Right kidney (tissue), 1 donor: ENCODE measurements at regions not wholly inside any gene's neighbourhood (a gene's known extent, or its start where the extent isn't known, plus 50 kb on each side); places are given as distances from the start of the nearest gene placed in this dataset.
"Not testable (repeated sequence)": the region's sequence is repeated elsewhere in the genome, so short reads cannot be mapped to it uniquely, and the experiment has no call there.

ENCODE experiments used
- DNase-seq: peaks from one replicate; pipeline ENCODE4 v3.0.0-alpha.2; 2016

- peak; percentile 81 for DNase-seq
These were observed 163.9 kb upstream of the PPP1R3A start for GRCh38 chr7:114082642-114083165.

DNA sequence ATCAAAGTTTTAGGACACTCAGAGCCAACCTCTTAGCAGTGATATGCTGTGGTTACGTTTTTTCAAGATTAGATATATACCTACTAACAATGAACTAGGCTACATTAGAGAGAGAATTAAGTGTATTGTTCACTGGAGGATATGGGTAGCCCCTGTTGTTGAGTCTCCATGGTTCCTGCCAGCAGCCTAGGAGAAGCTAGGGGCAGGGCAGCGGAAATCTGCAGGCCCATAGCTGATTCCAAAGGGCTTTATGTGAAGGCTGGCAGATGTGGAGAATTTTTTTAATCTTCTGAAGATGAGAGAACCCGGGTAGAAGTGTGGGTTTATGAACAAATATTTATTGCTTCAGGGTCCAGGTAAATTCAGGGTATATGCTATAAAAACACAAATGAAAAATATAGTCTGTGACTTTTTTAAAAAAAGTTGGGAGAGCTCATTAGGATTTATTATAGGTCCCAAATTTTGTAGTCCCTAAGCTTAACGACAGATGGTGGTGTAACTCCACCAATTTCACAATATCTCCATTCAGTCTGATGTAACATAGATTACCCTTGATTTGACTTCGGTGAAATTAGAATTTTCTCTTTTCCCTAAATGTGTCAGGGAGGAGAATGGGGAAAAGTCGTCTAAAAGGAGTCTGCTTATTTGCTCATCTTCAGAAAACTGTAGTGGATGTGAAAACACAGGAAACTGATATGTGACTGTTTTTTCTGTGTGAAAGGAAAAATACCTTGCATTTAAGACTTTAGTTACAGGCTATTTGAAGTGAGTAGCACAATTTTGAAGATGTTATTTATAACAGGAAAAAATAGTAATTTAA is 163.0 kb upstream of the PPP1R3A start:
- peak; percentile 40 for DNase-seq

DNA sequence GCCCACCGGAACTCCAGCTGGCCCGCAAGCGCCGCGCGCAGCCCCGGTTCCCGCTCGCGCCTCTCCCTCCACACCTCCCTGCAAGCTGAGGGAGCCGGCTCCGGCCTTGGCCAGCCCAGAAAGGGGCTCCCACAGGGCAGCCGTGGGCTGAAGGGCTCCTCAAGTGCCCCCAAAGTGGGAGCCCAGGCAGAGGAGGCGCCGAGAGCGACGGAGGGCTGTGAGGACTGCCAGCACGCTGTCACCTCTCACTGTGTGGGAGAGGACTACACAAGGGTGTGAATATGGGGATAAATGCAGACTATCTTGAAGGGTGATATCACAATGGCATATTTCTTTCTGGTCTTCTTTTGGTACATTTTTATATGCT is 158.3 kb upstream of the PPP1R3A start:
- not testable (repeated sequence) for DNase-seq

DNA sequence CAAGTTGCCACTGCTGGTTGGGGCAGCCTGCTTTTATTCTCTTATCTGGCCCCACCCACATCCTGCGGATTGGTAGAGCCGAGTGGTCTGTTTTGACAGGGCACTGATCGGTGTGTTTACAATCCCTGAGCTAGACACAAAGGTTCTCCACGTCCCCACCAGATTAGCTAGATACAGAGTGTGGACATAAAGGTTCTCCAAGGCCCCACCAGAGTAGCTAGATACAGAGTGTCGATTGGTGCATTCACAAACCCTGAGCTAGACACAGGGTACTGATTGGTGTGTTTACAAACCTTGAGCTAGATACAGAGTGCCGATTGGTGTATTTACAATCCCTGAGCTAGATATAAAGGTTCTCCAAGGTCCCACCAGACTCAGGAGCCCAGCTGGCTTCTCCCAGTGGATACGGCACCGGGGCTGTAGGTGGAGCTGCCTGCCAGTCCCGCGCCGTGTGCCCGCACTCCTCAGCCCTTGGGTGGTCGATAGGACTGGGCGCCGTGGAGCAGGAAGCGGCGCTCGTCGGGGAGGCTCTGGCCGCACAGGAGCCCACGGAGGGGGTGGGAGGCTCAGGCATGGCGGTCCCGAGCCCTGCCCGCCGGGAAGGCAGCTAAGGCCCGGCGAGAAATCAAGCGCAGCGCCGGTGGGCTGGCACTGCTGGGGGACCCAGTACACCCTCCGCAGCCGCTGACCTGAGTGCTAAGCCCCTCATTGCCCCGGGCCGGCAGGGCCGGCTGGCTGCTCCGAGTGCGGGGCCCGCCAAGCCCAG is 157.8 kb upstream of the PPP1R3A start:
- not testable (repeated sequence) for DNase-seq

GRCh38 chr7:114073701-114074100 is 154.9 kb upstream of the PPP1R3A start:
- no peak for DNase-seq

- DNase-seq, result no peak
These were observed 151.4 kb upstream of the PPP1R3A start for GRCh38 chr7:114070246-114070645.

DNA sequence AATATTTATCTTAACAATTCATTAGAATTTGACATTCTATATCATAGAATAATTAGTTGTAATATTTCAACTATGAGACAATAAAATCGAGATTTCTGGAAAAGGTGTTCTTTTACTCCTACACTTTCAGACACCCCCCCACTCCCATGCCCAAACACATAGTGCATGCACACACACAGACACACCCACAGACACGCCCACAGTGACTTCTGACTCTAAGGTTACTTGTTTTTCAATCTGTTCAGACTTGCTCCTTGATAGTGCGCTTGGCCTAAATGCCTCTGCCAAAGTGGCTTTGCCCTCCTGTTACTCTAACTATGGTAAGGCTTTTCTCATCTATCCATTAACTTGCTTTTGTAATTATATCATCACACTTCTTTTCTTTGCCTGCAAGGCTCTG is 144.0 kb upstream of the PPP1R3A start:
- no peak for DNase-seq

DNA sequence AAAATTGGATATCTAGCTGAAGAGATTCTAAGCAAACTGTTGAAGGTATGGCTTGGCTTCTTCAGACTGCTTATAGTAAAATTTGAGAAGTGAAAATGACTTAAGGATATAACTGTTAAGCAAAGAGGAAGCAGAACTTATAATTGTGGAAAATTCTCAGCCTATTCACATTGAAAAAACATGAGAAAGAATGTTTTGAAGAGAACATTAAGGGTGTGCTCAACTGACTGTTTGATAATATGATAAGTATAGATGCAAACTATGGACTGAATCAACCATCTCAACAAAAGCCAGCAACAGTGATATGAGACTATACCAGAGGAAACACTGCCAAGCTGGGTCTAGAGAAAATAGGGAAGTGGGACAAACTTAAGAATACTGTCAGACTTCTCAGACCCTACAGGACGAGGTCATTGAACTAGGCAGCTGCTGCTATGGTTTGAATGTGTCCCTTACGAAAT is 133.1 kb upstream of the PPP1R3A start:
- no peak for DNase-seq

DNA sequence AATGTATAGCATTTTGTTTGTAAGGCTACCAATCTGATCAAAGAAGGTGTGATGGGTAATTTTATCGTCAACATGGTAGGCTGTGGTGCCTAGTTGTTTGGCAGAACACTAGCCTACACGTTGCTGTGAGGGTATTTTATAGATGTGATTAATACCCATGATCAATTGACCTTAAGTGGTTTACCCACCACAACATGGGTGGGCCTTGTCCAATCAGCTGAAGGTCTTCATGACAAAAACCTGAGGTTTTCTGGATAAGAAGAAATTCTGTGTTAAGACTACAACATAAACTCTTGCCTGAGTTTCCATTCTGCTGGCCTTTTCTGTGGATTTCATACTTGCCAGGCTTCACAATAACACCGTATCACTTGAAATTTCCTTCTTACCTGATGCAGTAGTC is 131.8 kb upstream of the PPP1R3A start:
- DNase-seq, result no peak

DNA sequence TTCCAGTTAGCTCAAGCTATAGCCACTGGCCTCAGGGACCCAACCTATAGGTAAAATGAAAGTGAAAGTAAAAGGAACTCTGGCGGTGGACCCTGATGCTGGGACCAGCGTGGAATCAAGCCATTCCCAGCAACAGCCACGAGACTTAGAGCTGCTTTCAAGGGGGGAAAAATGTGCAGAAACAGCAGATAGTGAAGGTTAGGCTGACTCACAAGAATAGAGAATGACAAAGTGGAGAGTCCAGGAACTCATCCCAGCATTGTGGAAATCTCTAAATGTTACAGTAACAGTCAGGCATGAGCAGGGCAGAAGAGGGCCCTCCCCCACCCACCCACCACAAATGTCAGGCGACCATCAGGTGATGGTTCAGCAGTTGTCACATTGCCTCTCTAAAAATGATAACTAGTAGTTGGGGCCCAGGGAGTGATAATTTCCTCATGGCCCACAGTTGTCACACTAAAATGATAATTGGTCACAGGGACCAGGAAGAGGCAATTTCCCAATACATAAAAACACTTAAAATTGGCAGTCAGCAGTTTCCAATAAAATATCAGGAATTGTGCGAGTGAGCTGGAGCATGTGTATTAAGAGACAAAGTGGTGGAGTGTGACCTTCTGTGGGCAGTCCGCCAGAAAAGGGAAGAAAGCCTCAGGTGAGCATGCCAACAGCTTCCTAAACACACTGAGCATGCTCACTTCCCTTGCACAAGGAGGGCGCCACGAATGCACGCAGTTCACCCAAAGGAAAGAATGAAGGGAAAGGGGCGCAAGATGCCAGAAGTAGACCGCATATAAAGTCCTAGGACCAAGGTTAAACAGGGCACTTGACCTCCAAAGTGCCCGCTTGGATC is 129.8 kb upstream of the PPP1R3A start:
- DNase-seq, result no peak

DNA sequence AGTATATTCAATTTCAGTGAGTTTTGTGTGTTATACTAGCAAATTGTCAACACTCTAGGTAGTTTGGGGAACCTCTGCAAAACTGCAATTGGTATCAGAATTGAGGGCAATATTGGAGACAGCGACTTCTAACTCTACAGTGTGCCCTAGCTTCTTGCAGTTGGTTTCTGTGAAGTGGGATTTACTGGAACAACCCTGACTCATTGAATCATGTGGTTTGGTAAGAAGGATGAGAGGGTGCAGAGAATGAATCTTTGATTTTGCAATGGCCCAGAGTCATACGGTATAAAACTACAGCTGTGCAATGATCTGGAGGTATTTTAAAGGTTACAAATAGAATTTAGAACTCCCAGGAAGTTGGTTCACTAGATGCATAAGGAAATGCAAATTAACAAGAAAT is 129.1 kb upstream of the PPP1R3A start:
- DNase-seq, result no peak

GRCh38 chr7:114033475-114033874 is 114.7 kb upstream of the PPP1R3A start:
- DNase-seq, result no peak

DNA sequence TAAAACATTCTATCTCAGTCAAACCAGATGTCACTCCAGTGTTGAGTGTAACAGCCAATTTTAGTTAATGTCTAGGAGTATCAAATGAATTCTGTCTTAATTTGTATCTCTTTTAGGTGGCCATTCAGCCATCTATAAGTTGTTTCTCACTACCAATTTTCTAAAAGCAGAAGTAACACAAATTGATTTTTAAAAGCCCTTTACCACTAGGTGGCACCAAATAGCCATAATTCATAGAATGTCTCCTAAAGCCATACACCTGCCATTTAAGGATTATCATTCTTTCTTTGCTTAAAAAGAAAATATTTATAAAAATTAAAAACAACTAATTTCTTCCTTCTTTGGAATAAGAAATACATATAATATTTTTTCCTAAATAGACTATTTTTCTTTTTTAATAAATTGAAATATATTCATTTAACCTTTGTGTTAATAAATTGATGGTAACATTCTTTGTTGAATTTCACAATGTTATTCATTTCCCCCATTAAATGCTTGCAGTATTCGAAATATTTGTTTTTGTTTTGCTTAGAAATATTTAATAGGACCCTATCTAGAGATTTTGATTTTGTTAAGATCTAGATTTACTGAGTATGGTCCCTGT is 107.8 kb upstream of the PPP1R3A start:
- no peak for DNase-seq

DNA sequence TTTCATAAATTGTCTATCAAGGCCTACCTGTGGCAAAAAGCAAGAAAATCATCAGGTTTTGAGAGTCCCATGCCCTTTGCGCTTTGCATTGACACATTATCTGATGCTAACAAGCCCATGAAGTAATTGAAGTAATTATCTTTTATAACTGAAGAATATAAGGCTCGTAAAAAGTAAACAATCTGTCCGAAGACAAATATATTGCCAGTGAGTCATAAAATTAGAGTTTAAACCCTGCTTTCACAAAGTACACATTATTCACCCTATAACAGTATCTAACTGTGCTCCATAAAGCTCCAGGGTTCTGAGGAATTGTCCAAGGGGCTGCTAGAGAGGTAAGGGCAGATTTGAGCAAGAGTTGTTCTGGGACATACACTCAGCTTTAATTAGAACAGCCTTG is 102.3 kb upstream of the PPP1R3A start:
- DNase-seq, result no peak

GRCh38 chr7:114008696-114009095 is 89.9 kb upstream of the PPP1R3A start:
- DNase-seq, result no peak

GRCh38 chr7:114007386-114007785 is 88.6 kb upstream of the PPP1R3A start:
- no peak for DNase-seq

DNA sequence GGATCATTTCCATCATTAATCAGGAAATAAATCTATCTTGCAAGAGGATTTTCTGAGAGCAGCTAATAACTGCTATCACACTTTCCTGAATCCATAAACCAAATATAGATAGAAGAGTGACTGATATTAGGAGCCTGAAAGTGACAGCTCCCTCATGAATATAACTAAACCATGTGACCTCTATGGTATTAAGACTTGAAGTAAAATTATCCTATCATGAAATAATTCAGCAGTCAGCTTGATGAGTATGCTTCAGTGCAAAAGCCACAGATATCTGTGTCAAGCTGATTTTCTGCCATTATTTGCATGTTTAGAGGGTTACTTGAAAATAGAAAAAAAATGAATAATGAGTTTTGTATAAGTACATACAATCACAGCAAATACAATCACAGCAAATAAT is 80.1 kb upstream of the PPP1R3A start:
- DNase-seq, result no peak

GRCh38 chr7:113996405-113996804 is 77.6 kb upstream of the PPP1R3A start:
- no peak for DNase-seq

DNA sequence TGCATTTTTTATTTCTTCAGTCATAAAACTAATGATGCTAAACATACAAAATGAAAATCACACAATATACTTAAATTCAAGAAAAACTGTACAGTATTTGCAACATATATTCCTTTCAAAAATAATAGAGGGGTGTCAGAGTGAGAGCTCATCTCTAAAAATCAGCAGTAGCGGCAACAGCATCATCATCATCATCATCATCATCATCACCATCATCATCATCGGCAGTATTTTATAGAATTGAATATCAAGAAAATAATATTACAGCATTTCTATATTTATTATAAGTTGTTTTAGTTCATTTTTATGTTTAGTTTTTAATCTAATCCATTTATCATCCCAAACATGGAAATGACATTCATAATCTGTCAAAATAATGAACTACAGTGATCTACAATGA is 67.4 kb upstream of the PPP1R3A start:
- DNase-seq, result no peak

GRCh38 chr7:113976508-113976907 is 57.7 kb upstream of the PPP1R3A start:
- DNase-seq, result no peak

GRCh38 chr7:113968713-113969112 is 49.9 kb upstream of the PPP1R3A start:
- DNase-seq, result no peak
